ENCODE measurements at regions not wholly inside any gene's neighbourhood (a gene's known extent, or its start where the extent isn't known, plus 50 kb on each side); places are given as distances from the start of the nearest gene placed in this dataset.

GRCh38 chrX:39834600-39834999 is 263.2 kb downstream of the BCOR start:
- TF ChIP-seq CTCF (IDR thresholded peaks at IDR 0.05; ENCODE audit: insufficient read depth in 1 of 2, low read depth in 1 of 2, low read length in 1 of 2, severe bottlenecking in 1 of 2, unreplicated experiment in 1 of 2): no peak
- intact Hi-C loops (cut with micrococcal nuclease; ENCODE audit: unreplicated experiment): no loop called here
- Histone ChIP-seq H3K36me3 (ENCODE audit: control insufficient read depth, insufficient read depth, low read length) (no peaks in the 10 kb centered on the region), H3K4me1 (no peaks in the 10 kb centered on the region), H3K9me3 (no peaks in the 10 kb centered on the region), H3K27me3 (replicated peaks; ENCODE audit: control insufficient read depth, insufficient read depth, low read length) (no peaks in the 10 kb centered on the region), H3K4me3 (ENCODE audit: low read depth, low read length) (no peak overlapping the region)
- Mint-ChIP-seq H3K27ac (ENCODE audit: unreplicated experiment) (no peak overlapping the region), H3K36me3 (ENCODE audit: insufficient read depth, unreplicated experiment) (no peaks in the 10 kb centered on the region), H3K4me3 (ENCODE audit: unreplicated experiment) (no peak overlapping the region), H3K27me3 (ENCODE audit: insufficient read depth, unreplicated experiment) (no peaks in the 10 kb centered on the region), H3K9me3 (ENCODE audit: unreplicated experiment) (no peaks in the 10 kb centered on the region), H3K4me1 (ENCODE audit: low read depth, unreplicated experiment) (no peaks in the 10 kb centered on the region)
- CTCF ChIA-PET: no interaction called here
- POLR2A ChIA-PET: no interaction called here
- no peak for DNase-seq
- BruUV-seq (replicated peaks): no TSS peak

GRCh38 chrX:39835241-39835640 is 262.5 kb downstream of the BCOR start:
- DNase-seq: no peak
- Histone ChIP-seq H3K36me3 (ENCODE audit: control insufficient read depth, insufficient read depth, low read length) (no peaks in the 10 kb centered on the region), H3K4me1 (no peaks in the 10 kb centered on the region), H3K9me3 (no peaks in the 10 kb centered on the region), H3K4me3 (ENCODE audit: low read depth, low read length) (no peak overlapping the region), H3K27me3 (replicated peaks; ENCODE audit: control insufficient read depth, insufficient read depth, low read length) (no peaks in the 10 kb centered on the region)
- H3K36me3 Mint-ChIP-seq (ENCODE audit: insufficient read depth, unreplicated experiment): no peaks in the 10 kb centered on the region
- intact Hi-C loops (cut with micrococcal nuclease; ENCODE audit: unreplicated experiment): no loop called here
- no TSS peak for BruUV-seq (replicated peaks)
- H3K4me3 Mint-ChIP-seq (ENCODE audit: unreplicated experiment): no peak overlapping the region
- no peak for TF ChIP-seq CTCF (IDR thresholded peaks at IDR 0.05; ENCODE audit: insufficient read depth in 1 of 2, low read depth in 1 of 2, low read length in 1 of 2, severe bottlenecking in 1 of 2, unreplicated experiment in 1 of 2)
- no peaks in the 10 kb centered on the region for H3K4me1 Mint-ChIP-seq (ENCODE audit: low read depth, unreplicated experiment)
- no peaks in the 10 kb centered on the region for H3K9me3 Mint-ChIP-seq (ENCODE audit: unreplicated experiment)
- ChIA-PET CTCF (no interaction called here), POLR2A (no interaction called here)
- H3K27me3 Mint-ChIP-seq (ENCODE audit: insufficient read depth, unreplicated experiment): no peaks in the 10 kb centered on the region
- H3K27ac Mint-ChIP-seq (ENCODE audit: unreplicated experiment): no peak overlapping the region

GRCh38 chrX:39835776-39836175 is 262.0 kb downstream of the BCOR start:
- DNase-seq: no peak
- no peaks in the 10 kb centered on the region for H3K27me3 Mint-ChIP-seq (ENCODE audit: insufficient read depth, unreplicated experiment)
- Histone ChIP-seq H3K4me1 (no peaks in the 10 kb centered on the region), H3K36me3 (ENCODE audit: control insufficient read depth, insufficient read depth, low read length) (no peaks in the 10 kb centered on the region), H3K27me3 (replicated peaks; ENCODE audit: control insufficient read depth, insufficient read depth, low read length) (no peaks in the 10 kb centered on the region), H3K4me3 (ENCODE audit: low read depth, low read length) (no peak overlapping the region), H3K9me3 (no peaks in the 10 kb centered on the region)
- no TSS peak for BruUV-seq (replicated peaks)
- no peak overlapping the region for H3K27ac Mint-ChIP-seq (ENCODE audit: unreplicated experiment)
- CTCF ChIA-PET: no interaction called here
- no peak overlapping the region for H3K4me3 Mint-ChIP-seq (ENCODE audit: unreplicated experiment)
- POLR2A ChIA-PET: no interaction called here
- intact Hi-C loops (cut with micrococcal nuclease; ENCODE audit: unreplicated experiment): no loop called here
- no peaks in the 10 kb centered on the region for H3K4me1 Mint-ChIP-seq (ENCODE audit: low read depth, unreplicated experiment)
- no peaks in the 10 kb centered on the region for H3K36me3 Mint-ChIP-seq (ENCODE audit: insufficient read depth, unreplicated experiment)
- H3K9me3 Mint-ChIP-seq (ENCODE audit: unreplicated experiment): no peaks in the 10 kb centered on the region
- no peak for TF ChIP-seq CTCF (IDR thresholded peaks at IDR 0.05; ENCODE audit: insufficient read depth in 1 of 2, low read depth in 1 of 2, low read length in 1 of 2, severe bottlenecking in 1 of 2, unreplicated experiment in 1 of 2)

All from Caco-2 (cell line).